H9 (cell line): ENCODE measurements at regions not wholly inside any gene's neighbourhood (a gene's known extent, or its start where the extent isn't known, plus 50 kb on each side); places are given as distances from the start of the nearest gene placed in this dataset.

ENCODE experiments used
- DNase-seq: peaks from one replicate; pipeline ENCODE4 v3.0.0-alpha.2; 2017
- H2AFZ ChIP-seq: one replicate; pipeline ENCODE4 v1.6.1; 2013; ENCODE audit warnings: mild to moderate bottlenecking, low read length, control low read depth, moderate library complexity
- H2AK5ac ChIP-seq: 2 replicates; pipeline ENCODE4 v1.6.1; 2013; ENCODE audit warnings: low read length, control low read depth, mixed read lengths; ENCODE audit not compliant: insufficient read length
- H2BK120ac ChIP-seq: one replicate; pipeline ENCODE4 v1.6.1; 2013; ENCODE audit warnings: low read depth, mild to moderate bottlenecking, low read length, control low read depth, inconsistent platforms; ENCODE audit not compliant: poor library complexity, severe bottlenecking
- H2BK12ac ChIP-seq: 2 replicates; pipeline ENCODE4 v1.6.1; 2013; ENCODE audit warnings: low read length, control low read depth, mixed read lengths, low read depth; ENCODE audit not compliant: insufficient read length
- H2BK15ac ChIP-seq: 2 replicates; pipeline ENCODE4 v1.6.1; 2013; ENCODE audit warnings: low read depth, low read length, control low read depth
- H2BK20ac ChIP-seq: one replicate; pipeline ENCODE4 v1.6.1; 2013; ENCODE audit warnings: low read depth, mild to moderate bottlenecking, low read length, control low read depth, inconsistent platforms; ENCODE audit not compliant: poor library complexity, severe bottlenecking
- H2BK5ac ChIP-seq: 2 replicates; pipeline ENCODE4 v1.6.1; 2013; ENCODE audit warnings: low read length, control low read depth, mixed read lengths; ENCODE audit not compliant: insufficient read length
- H3K14ac ChIP-seq: 2 replicates; pipeline ENCODE4 v1.6.1; 2013; ENCODE audit warnings: low read length, control low read depth; ENCODE audit not compliant: insufficient read depth
- H3K18ac ChIP-seq: 2 replicates; pipeline ENCODE4 v1.6.1; 2013; ENCODE audit warnings: low read depth, mild to moderate bottlenecking, mixed read lengths, low read length, control low read depth; ENCODE audit not compliant: insufficient read length
- H3K23ac ChIP-seq: 2 replicates; pipeline ENCODE4 v1.6.1; 2013; ENCODE audit warnings: low read length, control low read depth, mixed read lengths, low read depth; ENCODE audit not compliant: insufficient read length
- H3K23me2 ChIP-seq: 2 replicates; pipeline ENCODE4 v1.6.1; 2013; ENCODE audit warnings: low read depth, mild to moderate bottlenecking, mixed read lengths, low read length, control low read depth; ENCODE audit not compliant: insufficient read length, poor library complexity, severe bottlenecking
- H3K27ac ChIP-seq: 2 replicates; pipeline ENCODE4 v1.5.1; 2013; ENCODE audit warnings: low read length, control low read depth, mixed read lengths, low read depth; ENCODE audit not compliant: insufficient read length
- H3K27me3 ChIP-seq: 2 replicates; pipeline ENCODE4 v1.6.1; 2013; ENCODE audit warnings: low read length, control low read depth, inconsistent platforms; ENCODE audit not compliant: insufficient read depth
- H3K4ac ChIP-seq: 2 replicates; pipeline ENCODE4 v1.6.1; 2013; ENCODE audit warnings: low read depth, mild to moderate bottlenecking, control low read depth, inconsistent platforms, low read length, moderate library complexity
- H3K4me1 ChIP-seq: 2 replicates; pipeline ENCODE4 v1.6.1; 2013; ENCODE audit warnings: low read length, control low read depth, inconsistent platforms; ENCODE audit not compliant: insufficient read depth
- H3K4me2 ChIP-seq: 2 replicates; pipeline ENCODE4 v1.6.1; 2013; ENCODE audit warnings: low read length, control low read depth, mixed read lengths; ENCODE audit not compliant: insufficient read length, insufficient read depth
- H3K56ac ChIP-seq: 2 replicates; pipeline ENCODE4 v1.6.1; 2013; ENCODE audit warnings: low read depth, mild to moderate bottlenecking, mixed read lengths, low read length, control low read depth; ENCODE audit not compliant: insufficient read length
- H3K79me1 ChIP-seq: 2 replicates; pipeline ENCODE4 v1.6.1; 2013; ENCODE audit warnings: low read depth, mild to moderate bottlenecking, moderate library complexity, low read length, control low read depth, inconsistent platforms; ENCODE audit not compliant: insufficient read depth, poor library complexity, severe bottlenecking
- H3K79me2 ChIP-seq: 2 replicates; pipeline ENCODE4 v1.6.1; 2013; ENCODE audit warnings: low read length, control low read depth, inconsistent platforms; ENCODE audit not compliant: insufficient read depth
- H3K9ac ChIP-seq: 2 replicates; pipeline ENCODE4 v1.6.1; 2013; ENCODE audit warnings: low read length, control low read depth, mixed read lengths; ENCODE audit not compliant: insufficient read length; ENCODE audit errors: extremely low read depth
- H3K9me3 ChIP-seq: one replicate; pipeline ENCODE4 v1.6.1; 2013; ENCODE audit warnings: low read depth, low read length, inconsistent platforms; ENCODE audit not compliant: control insufficient read depth
- H3T11ph ChIP-seq: one replicate; pipeline ENCODE4 v1.6.1; 2013; ENCODE audit warnings: mild to moderate bottlenecking, low read length, control low read depth, inconsistent platforms
- H4K20me1 ChIP-seq: one replicate; pipeline ENCODE4 v1.6.1; 2013; ENCODE audit not compliant: control insufficient read depth, insufficient read length, insufficient read depth
- H4K5ac ChIP-seq: 2 replicates; pipeline ENCODE4 v1.6.1; 2013; ENCODE audit warnings: low read depth, mild to moderate bottlenecking, mixed read lengths, low read length, control low read depth; ENCODE audit not compliant: insufficient read length
- H4K8ac ChIP-seq: replicated peaks from 2 replicates; pipeline ENCODE4 v1.6.1; 2013; ENCODE audit warnings: low read length, control low read depth, mixed read lengths, low read depth; ENCODE audit not compliant: insufficient read length
- H4K91ac ChIP-seq: 2 replicates; pipeline ENCODE4 v1.6.1; 2013; ENCODE audit warnings: low read depth, mild to moderate bottlenecking, moderate library complexity, mixed read lengths, low read length, control low read depth; ENCODE audit not compliant: insufficient read length
- H3K27ac Mint-ChIP-seq, 3 experiments: 2 replicates in 2 of 3; 3 replicates in 1 of 3; pipeline ENCODE4 v1.8.0; 2020 to 2021; ENCODE audit warnings: mixed read lengths in 3 of 3, mild to moderate bottlenecking in 1 of 3, moderate library complexity in 1 of 3
- H3K27me3 Mint-ChIP-seq: 2 replicates; pipeline ENCODE4 v1.8.0; 2021; ENCODE audit warnings: low read depth, mild to moderate bottlenecking, moderate library complexity, mixed read lengths
- H3K36me3 Mint-ChIP-seq, 3 experiments: 2 replicates in 2 of 3; 3 replicates in 1 of 3; pipeline ENCODE4 v1.8.0; 2020 to 2021; ENCODE audit warnings: low read depth in 3 of 3, mixed read lengths in 3 of 3; ENCODE audit not compliant: insufficient read depth in 1 of 3
- H3K4me1 Mint-ChIP-seq, 2 experiments: 2 replicates each; pipeline ENCODE4 v1.8.0; 2020; ENCODE audit warnings: mixed read lengths in 2 of 2
- H3K4me3 Mint-ChIP-seq, 2 experiments: 2 replicates in 1 of 2; 3 replicates in 1 of 2; pipeline ENCODE4 v1.8.0; 2020 to 2021; ENCODE audit warnings: mild to moderate bottlenecking in 2 of 2, mixed read lengths in 2 of 2, moderate library complexity in 1 of 2
- H3K9me3 Mint-ChIP-seq, 2 experiments: 2 replicates in 1 of 2; 3 replicates in 1 of 2; pipeline ENCODE4 v1.8.0; 2020; ENCODE audit warnings: mild to moderate bottlenecking in 2 of 2, mixed read lengths in 2 of 2, moderate library complexity in 1 of 2
- WGBS: extraction: QIAGEN DNeasy Blood & Tissue Kit; methylation state at CpG from one replicate; pipeline ENCODE4 v1.1.7; 2013; ENCODE audit warnings: missing lambda C conversion rate, low lambda C conversion rate, mixed read lengths; ENCODE audit not compliant: insufficient read length; ENCODE audit errors: extremely low coverage; 5-methylcytosine and 5-hydroxymethylcytosine counted together
- TF ChIP-seq, protein P1 (sequence below): fragments of 200-600 bp; sonication (generic); conservative IDR thresholded peaks from 3 replicates; pipeline ENCODE4 v1.8.0; 2021; ENCODE audit warnings: antibody characterized with exemption, mild to moderate bottlenecking

DNA sequence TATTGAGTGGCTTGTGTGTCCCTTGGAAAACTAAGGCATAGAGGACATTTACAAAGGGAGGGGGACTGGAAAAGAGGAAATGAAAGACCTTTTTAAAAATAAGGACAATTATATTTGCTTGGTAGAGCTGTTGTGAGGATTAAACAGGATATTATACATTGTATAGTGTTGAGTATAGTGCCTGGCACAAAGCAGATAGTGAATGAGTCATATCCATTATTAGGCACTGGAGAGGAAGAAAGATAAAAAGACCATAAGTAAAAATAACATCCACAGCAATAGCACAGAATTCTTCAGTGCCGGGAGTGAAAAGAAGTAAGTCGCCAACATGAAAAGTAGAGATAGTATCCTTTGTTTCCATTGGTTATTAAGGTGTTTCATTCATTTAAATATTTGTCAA is 623.3 kb downstream of the PDCD6IP start:
- Histone ChIP-seq H3K56ac (no peak overlapping the region), H3K4me2 (no peak overlapping the region), H3K23ac (no peak overlapping the region), H3K18ac (no peak overlapping the region), H4K8ac (no peak overlapping the region), H2AFZ (no peak overlapping the region), H2BK12ac (no peak overlapping the region), H4K5ac (no peak overlapping the region), H2BK15ac (no peak overlapping the region), H3K4me1 (no peaks in the 10 kb centered on the region), H3K9ac (no peak overlapping the region), H4K91ac (no peak overlapping the region), H4K20me1 (no peaks in the 10 kb centered on the region), H2BK5ac (no peak overlapping the region), H2BK120ac (no peak overlapping the region), H3K4ac (no peak overlapping the region), H3K23me2 (no peaks in the 10 kb centered on the region), H2BK20ac (no peak overlapping the region), H3K79me2 (no peaks in the 10 kb centered on the region), H3K27me3 (no peaks in the 10 kb centered on the region), H3K14ac (no peak overlapping the region), H3T11ph (no peak overlapping the region), H3K79me1 (no peaks in the 10 kb centered on the region), H3K27ac (no peak overlapping the region), H3K9me3 (no peaks in the 10 kb centered on the region), H2AK5ac (no peak overlapping the region)
- H3K27me3 Mint-ChIP-seq = no peaks in the 10 kb centered on the region
- TF ChIP-seq, protein P1, sequence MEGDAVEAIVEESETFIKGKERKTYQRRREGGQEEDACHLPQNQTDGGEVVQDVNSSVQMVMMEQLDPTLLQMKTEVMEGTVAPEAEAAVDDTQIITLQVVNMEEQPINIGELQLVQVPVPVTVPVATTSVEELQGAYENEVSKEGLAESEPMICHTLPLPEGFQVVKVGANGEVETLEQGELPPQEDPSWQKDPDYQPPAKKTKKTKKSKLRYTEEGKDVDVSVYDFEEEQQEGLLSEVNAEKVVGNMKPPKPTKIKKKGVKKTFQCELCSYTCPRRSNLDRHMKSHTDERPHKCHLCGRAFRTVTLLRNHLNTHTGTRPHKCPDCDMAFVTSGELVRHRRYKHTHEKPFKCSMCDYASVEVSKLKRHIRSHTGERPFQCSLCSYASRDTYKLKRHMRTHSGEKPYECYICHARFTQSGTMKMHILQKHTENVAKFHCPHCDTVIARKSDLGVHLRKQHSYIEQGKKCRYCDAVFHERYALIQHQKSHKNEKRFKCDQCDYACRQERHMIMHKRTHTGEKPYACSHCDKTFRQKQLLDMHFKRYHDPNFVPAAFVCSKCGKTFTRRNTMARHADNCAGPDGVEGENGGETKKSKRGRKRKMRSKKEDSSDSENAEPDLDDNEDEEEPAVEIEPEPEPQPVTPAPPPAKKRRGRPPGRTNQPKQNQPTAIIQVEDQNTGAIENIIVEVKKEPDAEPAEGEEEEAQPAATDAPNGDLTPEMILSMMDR = no peak
- H3K4me1 Mint-ChIP-seq = peaks cover 8 to 13% of the 10 kb centered on the region in 2 experiments
- no peak for DNase-seq
- no peaks in the 10 kb centered on the region for H3K9me3 Mint-ChIP-seq
- no peak overlapping the region for H3K4me3 Mint-ChIP-seq
- no CpG with 5 or more reads among the region's 2 CpGs for WGBS
- H3K27ac Mint-ChIP-seq = no peak overlapping the region
- no peaks in the 10 kb centered on the region for H3K36me3 Mint-ChIP-seq
